Fibroblast of lung (primary cell): ENCODE measurements at regions not wholly inside any gene's neighbourhood (a gene's known extent, or its start where the extent isn't known, plus 50 kb on each side); places are given as distances from the start of the nearest gene placed in this dataset.
A peak's percentile ranks its signal among the peaks of the same experiment; 100 is the strongest.

Experiments used
- DNase-seq, 2 donors: peaks; one replicate each; pipeline versions ENCODE4 v3.0.0 to v3.0.0-alpha.2; 2010; ENCODE audit warnings: low read depth in 2 of 2
- H2AFZ ChIP-seq: 2 replicates; pipeline ENCODE4 v1.5.1; 2012; ENCODE audit warnings: low read length, control low read depth, inconsistent platforms
- H3K27ac ChIP-seq: 2 replicates; pipeline ENCODE4 v1.5.1; 2011; ENCODE audit warnings: low read length, control low read depth; ENCODE audit not compliant: insufficient read depth
- H3K27me3 ChIP-seq: 2 replicates; pipeline ENCODE4 v1.5.1; 2011; ENCODE audit warnings: mild to moderate bottlenecking, low read length; ENCODE audit not compliant: control insufficient read depth, insufficient read depth
- H3K36me3 ChIP-seq: 2 replicates; pipeline ENCODE4 v1.5.1; 2011; ENCODE audit warnings: low read length; ENCODE audit not compliant: control insufficient read depth, insufficient read depth
- H3K4me1 ChIP-seq: 2 replicates; pipeline ENCODE4 v1.5.1; 2011; ENCODE audit warnings: low read length; ENCODE audit not compliant: control insufficient read depth, insufficient read depth; ENCODE audit errors: extremely low read depth
- H3K4me2 ChIP-seq: 2 replicates; pipeline ENCODE4 v1.5.1; 2011; ENCODE audit warnings: low read length, control low read depth; ENCODE audit not compliant: insufficient read depth; ENCODE audit errors: extremely low read depth
- H3K4me3 ChIP-seq, 4 experiments: fragments of 200-600 bp in 1 of 4; sonication (generic) in 1 of 4; replicated peaks in 1 of 4; 2 replicates each; pipeline ENCODE4 v1.5.1; 2011 to 2016; ENCODE audit warnings: low read length in 4 of 4, low read depth in 3 of 4, mild to moderate bottlenecking in 3 of 4, control low read depth in 2 of 4, inconsistent platforms in 1 of 4, mixed read lengths in 1 of 4; ENCODE audit not compliant: insufficient read depth in 1 of 4; ENCODE audit errors: control extremely low read depth in 1 of 4
- H3K79me2 ChIP-seq: 2 replicates; pipeline ENCODE4 v1.5.1; 2012; ENCODE audit warnings: mild to moderate bottlenecking, low read length, inconsistent platforms; ENCODE audit not compliant: control insufficient read depth, insufficient read depth
- H3K9ac ChIP-seq: 2 replicates; pipeline ENCODE4 v1.5.1; 2011; ENCODE audit warnings: mild to moderate bottlenecking, low read length, control low read depth; ENCODE audit not compliant: insufficient read depth
- H3K9me3 ChIP-seq: 2 replicates; pipeline ENCODE4 v1.5.1; 2012; ENCODE audit warnings: low read depth, low read length; ENCODE audit not compliant: control insufficient read depth, insufficient read depth
- H4K20me1 ChIP-seq: 2 replicates; pipeline ENCODE4 v1.5.1; 2011; ENCODE audit warnings: low read length; ENCODE audit not compliant: control insufficient read depth, insufficient read depth; ENCODE audit errors: extremely low read depth
- EZH2 ChIP-seq: IDR thresholded peaks from 2 replicates; pipeline ENCODE4 v1.5.1; 2012; ENCODE audit warnings: low read length, control low read depth, mild to moderate bottlenecking; ENCODE audit errors: missing control alignments
- TF ChIP-seq, protein P1 (sequence below), 2 donors: IDR thresholded peaks in 1 of 2; conservative IDR thresholded peaks in 1 of 2; 1 replicate in 1 of 2; 2 replicates in 1 of 2; pipeline ENCODE4 v1.5.1; 2011 to 2012; ENCODE audit warnings: low read length in 2 of 2, control low read depth in 1 of 2, inconsistent platforms in 1 of 2, low read depth in 1 of 2, mild to moderate bottlenecking in 1 of 2

DNA sequence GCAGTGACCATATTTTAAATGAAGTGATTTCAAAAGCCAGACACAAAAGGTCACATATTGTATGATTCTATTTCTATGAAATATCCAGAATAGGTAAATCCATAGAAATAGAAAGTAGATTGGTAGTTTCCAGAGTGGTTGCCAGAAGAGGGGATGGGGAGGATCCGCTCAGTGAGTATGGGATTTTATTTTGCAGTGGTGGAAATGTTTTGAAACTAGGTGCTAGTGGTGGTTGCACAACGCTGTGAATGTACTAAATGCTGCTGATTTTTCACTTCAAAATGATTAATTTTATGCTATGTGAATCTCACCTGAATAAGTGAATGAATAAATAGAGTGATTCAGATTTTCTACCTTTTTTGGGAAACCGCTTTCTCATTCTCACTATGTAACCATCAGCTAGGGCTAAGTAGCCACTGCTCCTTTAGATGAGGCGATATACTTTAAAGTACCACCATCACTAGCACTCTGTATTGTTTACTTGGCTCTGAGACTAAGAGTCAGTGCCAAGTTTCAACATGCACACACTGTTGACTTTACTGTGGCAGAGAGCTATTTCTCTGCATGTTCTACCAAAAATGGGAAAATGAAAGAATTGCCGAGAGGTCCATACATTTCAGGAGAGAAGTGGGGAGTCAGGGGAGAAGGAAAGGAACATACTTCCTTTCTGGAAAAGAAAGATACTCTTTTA is 90.7 kb upstream of the GOLIM4 start:
- Histone ChIP-seq H3K9me3 (no peaks in the 10 kb centered on the region), H3K4me2 (peak overlapping the region; percentile 11), H2AFZ (no peak overlapping the region), H3K27ac (no peak overlapping the region), H3K9ac (no peak overlapping the region), H3K36me3 (no peaks in the 10 kb centered on the region), H3K4me1 (no peaks in the 10 kb centered on the region), H3K4me3 (no peak overlapping the region), H3K27me3 (no peaks in the 10 kb centered on the region), H4K20me1 (no peaks in the 10 kb centered on the region), H3K79me2 (no peaks in the 10 kb centered on the region)
- peak in 1 of 2 donors; percentile 85 for DNase-seq
- TF ChIP-seq, protein P1, sequence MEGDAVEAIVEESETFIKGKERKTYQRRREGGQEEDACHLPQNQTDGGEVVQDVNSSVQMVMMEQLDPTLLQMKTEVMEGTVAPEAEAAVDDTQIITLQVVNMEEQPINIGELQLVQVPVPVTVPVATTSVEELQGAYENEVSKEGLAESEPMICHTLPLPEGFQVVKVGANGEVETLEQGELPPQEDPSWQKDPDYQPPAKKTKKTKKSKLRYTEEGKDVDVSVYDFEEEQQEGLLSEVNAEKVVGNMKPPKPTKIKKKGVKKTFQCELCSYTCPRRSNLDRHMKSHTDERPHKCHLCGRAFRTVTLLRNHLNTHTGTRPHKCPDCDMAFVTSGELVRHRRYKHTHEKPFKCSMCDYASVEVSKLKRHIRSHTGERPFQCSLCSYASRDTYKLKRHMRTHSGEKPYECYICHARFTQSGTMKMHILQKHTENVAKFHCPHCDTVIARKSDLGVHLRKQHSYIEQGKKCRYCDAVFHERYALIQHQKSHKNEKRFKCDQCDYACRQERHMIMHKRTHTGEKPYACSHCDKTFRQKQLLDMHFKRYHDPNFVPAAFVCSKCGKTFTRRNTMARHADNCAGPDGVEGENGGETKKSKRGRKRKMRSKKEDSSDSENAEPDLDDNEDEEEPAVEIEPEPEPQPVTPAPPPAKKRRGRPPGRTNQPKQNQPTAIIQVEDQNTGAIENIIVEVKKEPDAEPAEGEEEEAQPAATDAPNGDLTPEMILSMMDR (conservative IDR thresholded peaks at IDR 0.05 in 1 of 2, IDR thresholded peaks at IDR 0.05 in 1 of 2; ENCODE audit: low read depth in 1 of 2, low read length in 2 of 2), result no peak
- TF ChIP-seq EZH2, result no peak

DNA sequence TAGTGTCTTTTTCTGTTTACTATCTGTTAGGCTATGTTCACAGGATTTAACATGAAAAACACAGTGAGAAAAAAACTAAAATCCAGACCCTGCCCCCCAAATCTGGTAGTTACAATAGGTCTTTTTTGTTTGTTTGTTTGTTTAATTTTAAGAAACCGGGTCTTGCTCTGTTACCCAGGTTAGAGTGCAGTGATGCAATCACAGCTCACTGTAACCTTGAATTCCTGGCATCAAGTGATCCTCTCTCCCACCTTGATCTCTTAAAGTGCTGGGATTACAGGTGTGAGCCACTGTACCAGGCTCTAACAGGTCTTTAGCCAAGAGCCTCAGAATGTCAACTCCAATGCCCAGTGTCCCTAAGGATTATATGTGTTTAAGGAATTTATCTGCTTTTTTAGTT is 88.0 kb upstream of the GOLIM4 start:
- Histone ChIP-seq H2AFZ (no peak overlapping the region), H3K4me3 (no peak overlapping the region), H3K4me2 (no peak overlapping the region), H3K79me2 (no peaks in the 10 kb centered on the region), H3K4me1 (no peaks in the 10 kb centered on the region), H3K27ac (no peak overlapping the region), H3K27me3 (no peaks in the 10 kb centered on the region), H4K20me1 (no peaks in the 10 kb centered on the region), H3K9ac (no peak overlapping the region), H3K9me3 (no peaks in the 10 kb centered on the region), H3K36me3 (no peaks in the 10 kb centered on the region)
- TF ChIP-seq, protein P1 (conservative IDR thresholded peaks at IDR 0.05 in 1 of 2, IDR thresholded peaks at IDR 0.05 in 1 of 2; ENCODE audit: low read depth in 1 of 2, low read length in 2 of 2), result no peak
- TF ChIP-seq EZH2, result no peak
- DNase-seq, result no peak

DNA sequence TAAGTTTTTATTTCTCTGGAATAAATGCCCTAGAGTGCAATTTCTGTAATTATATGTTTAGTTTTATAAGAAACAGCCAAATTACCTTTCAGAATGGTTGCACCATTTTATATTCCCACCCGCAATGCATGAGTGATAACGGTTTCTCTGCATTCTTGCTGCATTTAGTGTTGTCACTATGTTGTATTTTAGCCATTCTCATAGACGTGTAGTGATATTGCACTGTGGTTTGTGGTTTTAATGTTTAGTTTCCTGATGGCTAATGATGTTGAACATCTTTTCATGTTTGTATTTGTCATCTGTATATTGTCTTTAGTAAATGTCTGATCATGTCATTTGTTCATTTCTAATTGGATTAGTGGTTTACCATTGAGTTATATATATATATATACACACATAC is 73.0 kb upstream of the GOLIM4 start:
- Histone ChIP-seq H3K27me3 (no peaks in the 10 kb centered on the region), H3K79me2 (no peaks in the 10 kb centered on the region), H3K4me1 (no peaks in the 10 kb centered on the region), H4K20me1 (no peaks in the 10 kb centered on the region), H3K36me3 (no peaks in the 10 kb centered on the region), H3K27ac (no peak overlapping the region), H3K4me3 (no peak overlapping the region), H3K4me2 (no peak overlapping the region), H3K9ac (no peak overlapping the region), H3K9me3 (no peaks in the 10 kb centered on the region), H2AFZ (no peak overlapping the region)
- DNase-seq, result peak; percentile 4 to 5
- TF ChIP-seq, protein P1 (conservative IDR thresholded peaks at IDR 0.05 in 1 of 2, IDR thresholded peaks at IDR 0.05 in 1 of 2; ENCODE audit: low read depth in 1 of 2, low read length in 2 of 2), result no peak
- no peak for TF ChIP-seq EZH2
